ENCODE measurements at regions not wholly inside any gene's neighbourhood (a gene's known extent, or its start where the extent isn't known, plus 50 kb on each side); places are given as distances from the start of the nearest gene placed in this dataset.

- no peaks in the 10 kb centered on the region for H3K36me3 ChIP-seq
- 91% methylated on average over 4 of the region's 4 CpGs for WGBS
- no peak overlapping the region for H3K27ac ChIP-seq
- TF ChIP-seq POLR2A (IDR thresholded peaks at IDR 0.05) (no peak), POLR2AphosphoS5 (IDR thresholded peaks at IDR 0.05) (no peak), CTCF (IDR thresholded peaks at IDR 0.05) (no peak)
- H3K27me3 ChIP-seq (replicated peaks; ENCODE audit: insufficient read depth), result no peaks in the 10 kb centered on the region
- H3K9me3 ChIP-seq, result no peaks in the 10 kb centered on the region
- no peak overlapping the region for H3K4me3 ChIP-seq
- intact Hi-C loops (cut with DNase I), result loop anchor here (10.0 kb wide), 1 partner anchor 477 kb away; no protein-coding TSS in a partner anchor
- no peak for DNase-seq (ENCODE audit: low spot score)
- H3K4me1 ChIP-seq (replicated peaks), result no peaks in the 10 kb centered on the region
These were observed 224.5 kb downstream of the VEGFC start for GRCh38 chr4:176568238-176568637.

- H3K4me1 ChIP-seq (replicated peaks), result no peaks in the 10 kb centered on the region
- H3K4me3 ChIP-seq, result no peak overlapping the region
- intact Hi-C loops (cut with DNase I), result loop anchor here (10.0 kb wide), 1 partner anchor 476 kb away; no protein-coding TSS in a partner anchor
- no peaks in the 10 kb centered on the region for H3K9me3 ChIP-seq
- 40% methylated on average over 2 of the region's 2 CpGs for WGBS
- H3K27ac ChIP-seq, result no peak overlapping the region
- DNase-seq (ENCODE audit: low spot score), result no peak
- no peak for TF ChIP-seq POLR2AphosphoS5 (IDR thresholded peaks at IDR 0.05)
- no peak for TF ChIP-seq POLR2A (IDR thresholded peaks at IDR 0.05)
- no peak for TF ChIP-seq CTCF (IDR thresholded peaks at IDR 0.05)
- H3K36me3 ChIP-seq, result no peaks in the 10 kb centered on the region
- no peaks in the 10 kb centered on the region for H3K27me3 ChIP-seq (replicated peaks; ENCODE audit: insufficient read depth)
These were observed 223.4 kb downstream of the VEGFC start for GRCh38 chr4:176569301-176569700.

- Histone ChIP-seq H3K36me3 (no peaks in the 10 kb centered on the region), H3K9me3 (no peaks in the 10 kb centered on the region), H3K4me3 (no peak overlapping the region), H3K4me1 (replicated peaks) (no peaks in the 10 kb centered on the region), H3K27ac (no peak overlapping the region), H3K27me3 (replicated peaks; ENCODE audit: insufficient read depth) (no peaks in the 10 kb centered on the region)
- intact Hi-C loops (cut with DNase I), result no loop called here
- DNase-seq (ENCODE audit: low spot score), result no peak
- TF ChIP-seq POLR2A (IDR thresholded peaks at IDR 0.05), result no peak
- no peak for TF ChIP-seq CTCF (IDR thresholded peaks at IDR 0.05)
- TF ChIP-seq POLR2AphosphoS5 (IDR thresholded peaks at IDR 0.05), result no peak
- 87% methylated on average over 6 of the region's 6 CpGs for WGBS
These were observed 221.5 kb downstream of the VEGFC start for GRCh38 chr4:176571206-176571605.

- H3K4me1 ChIP-seq (replicated peaks), result no peaks in the 10 kb centered on the region
- H3K4me3 ChIP-seq, result no peak overlapping the region
- no peaks in the 10 kb centered on the region for H3K9me3 ChIP-seq
- no peaks in the 10 kb centered on the region for H3K36me3 ChIP-seq
- intact Hi-C loops (cut with DNase I), result no loop called here
- no peaks in the 10 kb centered on the region for H3K27me3 ChIP-seq (replicated peaks; ENCODE audit: insufficient read depth)
- 45% methylated on average over 2 of the region's 2 CpGs for WGBS
- DNase-seq (ENCODE audit: low spot score), result no peak
- H3K27ac ChIP-seq, result no peak overlapping the region
- TF ChIP-seq POLR2AphosphoS5 (IDR thresholded peaks at IDR 0.05) (no peak), POLR2A (IDR thresholded peaks at IDR 0.05) (no peak), CTCF (IDR thresholded peaks at IDR 0.05) (no peak)
These were observed 217.5 kb downstream of the VEGFC start for GRCh38 chr4:176575141-176575730.

- no peak overlapping the region for H3K4me3 ChIP-seq
- DNase-seq (ENCODE audit: low spot score), result no peak
- TF ChIP-seq POLR2AphosphoS5 (IDR thresholded peaks at IDR 0.05) (no peak), CTCF (IDR thresholded peaks at IDR 0.05) (no peak), POLR2A (IDR thresholded peaks at IDR 0.05) (no peak)
- intact Hi-C loops (cut with DNase I), result no loop called here
- H3K4me1 ChIP-seq (replicated peaks), result no peaks in the 10 kb centered on the region
- H3K27me3 ChIP-seq (replicated peaks; ENCODE audit: insufficient read depth), result no peaks in the 10 kb centered on the region
- H3K27ac ChIP-seq, result no peak overlapping the region
- 45% methylated on average over 6 of the region's 6 CpGs for WGBS
- H3K9me3 ChIP-seq, result no peaks in the 10 kb centered on the region
- H3K36me3 ChIP-seq, result no peaks in the 10 kb centered on the region
These were observed 213.5 kb downstream of the VEGFC start for GRCh38 chr4:176579226-176579625.

Data from prostate gland (tissue), 2 donors.